Endothelial cell (in vitro differentiated cells): ENCODE measurements at regions not wholly inside any gene's neighbourhood (a gene's known extent, or its start where the extent isn't known, plus 50 kb on each side); places are given as distances from the start of the nearest gene placed in this dataset.
"Not testable (repeated sequence)": the region's sequence is repeated elsewhere in the genome, so short reads cannot be mapped to it uniquely, and the experiment has no call there.

Source experiments
- DNase-seq: peaks from one replicate; pipeline ENCODE4 v3.0.0; 2021; ENCODE audit warnings: low spot score
- H3K27ac Mint-ChIP-seq: one replicate; pipeline ENCODE4 v1.8.0; 2021; ENCODE audit warnings: mixed read lengths, inconsistent platforms; ENCODE audit not compliant: unreplicated experiment
- H3K27me3 Mint-ChIP-seq: one replicate; pipeline ENCODE4 v1.8.0; 2021; ENCODE audit warnings: mild to moderate bottlenecking, moderate library complexity, mixed read lengths, inconsistent platforms; ENCODE audit not compliant: unreplicated experiment
- H3K36me3 Mint-ChIP-seq: one replicate; pipeline ENCODE4 v1.8.0; 2021; ENCODE audit warnings: mild to moderate bottlenecking, low read depth, mixed read lengths, inconsistent platforms; ENCODE audit not compliant: unreplicated experiment
- H3K4me1 Mint-ChIP-seq: one replicate; pipeline ENCODE4 v1.8.0; 2021; ENCODE audit warnings: mild to moderate bottlenecking, mixed read lengths, inconsistent platforms; ENCODE audit not compliant: unreplicated experiment
- H3K4me3 Mint-ChIP-seq: one replicate; pipeline ENCODE4 v1.8.0; 2021; ENCODE audit warnings: mild to moderate bottlenecking, mixed read lengths, inconsistent platforms; ENCODE audit not compliant: unreplicated experiment
- H3K9me3 Mint-ChIP-seq: one replicate; pipeline ENCODE4 v1.8.0; 2021; ENCODE audit warnings: mixed read lengths, inconsistent platforms; ENCODE audit not compliant: unreplicated experiment
- TF ChIP-seq, protein P1 (sequence below): fragments of 200-600 bp; sonication (generic); IDR thresholded peaks from one replicate; pipeline ENCODE4 v1.5.0; 2021; ENCODE audit warnings: antibody characterized with exemption; ENCODE audit not compliant: unreplicated experiment

DNA sequence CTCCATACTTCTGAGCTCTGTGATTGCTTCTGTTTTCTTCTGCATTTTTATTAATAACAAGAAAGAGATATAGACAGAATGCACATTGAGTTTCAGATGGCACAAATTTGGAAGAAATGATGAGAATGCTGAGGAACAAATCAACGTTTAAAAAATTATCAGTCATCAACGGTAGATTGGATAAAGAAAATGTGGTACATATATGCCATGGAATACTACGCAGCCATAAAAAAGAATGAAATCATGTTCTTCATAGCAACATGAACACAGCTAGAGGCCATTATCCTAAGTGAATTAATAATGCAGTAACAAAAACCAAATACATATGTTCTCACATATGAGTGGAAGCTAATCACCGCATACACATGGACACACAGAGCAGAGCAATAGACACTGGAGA lies 81.8 kb downstream of the DUSP6 start:
- H3K27me3 Mint-ChIP-seq: peaks cover 1% of the 10 kb centered on the region
- TF ChIP-seq, protein P1, sequence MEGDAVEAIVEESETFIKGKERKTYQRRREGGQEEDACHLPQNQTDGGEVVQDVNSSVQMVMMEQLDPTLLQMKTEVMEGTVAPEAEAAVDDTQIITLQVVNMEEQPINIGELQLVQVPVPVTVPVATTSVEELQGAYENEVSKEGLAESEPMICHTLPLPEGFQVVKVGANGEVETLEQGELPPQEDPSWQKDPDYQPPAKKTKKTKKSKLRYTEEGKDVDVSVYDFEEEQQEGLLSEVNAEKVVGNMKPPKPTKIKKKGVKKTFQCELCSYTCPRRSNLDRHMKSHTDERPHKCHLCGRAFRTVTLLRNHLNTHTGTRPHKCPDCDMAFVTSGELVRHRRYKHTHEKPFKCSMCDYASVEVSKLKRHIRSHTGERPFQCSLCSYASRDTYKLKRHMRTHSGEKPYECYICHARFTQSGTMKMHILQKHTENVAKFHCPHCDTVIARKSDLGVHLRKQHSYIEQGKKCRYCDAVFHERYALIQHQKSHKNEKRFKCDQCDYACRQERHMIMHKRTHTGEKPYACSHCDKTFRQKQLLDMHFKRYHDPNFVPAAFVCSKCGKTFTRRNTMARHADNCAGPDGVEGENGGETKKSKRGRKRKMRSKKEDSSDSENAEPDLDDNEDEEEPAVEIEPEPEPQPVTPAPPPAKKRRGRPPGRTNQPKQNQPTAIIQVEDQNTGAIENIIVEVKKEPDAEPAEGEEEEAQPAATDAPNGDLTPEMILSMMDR: no peak
- H3K9me3 Mint-ChIP-seq: no peaks in the 10 kb centered on the region
- no peaks in the 10 kb centered on the region for H3K4me1 Mint-ChIP-seq
- no peak for DNase-seq
- no peaks in the 10 kb centered on the region for H3K36me3 Mint-ChIP-seq
- no peak overlapping the region for H3K4me3 Mint-ChIP-seq
- no peak overlapping the region for H3K27ac Mint-ChIP-seq

DNA sequence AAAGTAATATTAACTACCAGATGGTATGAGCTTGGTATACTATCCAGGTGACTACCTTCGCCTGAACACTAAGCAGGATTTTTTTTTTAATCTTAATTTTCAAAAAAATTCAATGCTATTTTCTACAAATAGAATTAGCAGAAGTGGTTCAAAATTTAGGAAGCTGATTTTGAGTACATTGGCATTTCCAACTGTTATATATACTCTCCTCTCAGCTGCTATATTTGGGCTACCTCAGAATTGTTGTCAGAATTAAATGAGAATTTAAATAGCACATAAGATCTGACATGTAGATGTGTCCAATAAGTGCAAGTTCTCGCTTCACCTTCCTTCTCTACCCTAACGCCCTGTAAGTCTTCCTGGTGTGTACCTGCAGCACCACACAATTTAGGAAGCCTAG lies 83.1 kb downstream of the DUSP6 start:
- Mint-ChIP-seq H3K4me3 (no peak overlapping the region), H3K4me1 (no peaks in the 10 kb centered on the region), H3K27ac (no peak overlapping the region), H3K9me3 (no peaks in the 10 kb centered on the region), H3K36me3 (no peaks in the 10 kb centered on the region), H3K27me3 (peaks cover 1% of the 10 kb centered on the region)
- no peak for DNase-seq
- TF ChIP-seq, protein P1: no peak

DNA sequence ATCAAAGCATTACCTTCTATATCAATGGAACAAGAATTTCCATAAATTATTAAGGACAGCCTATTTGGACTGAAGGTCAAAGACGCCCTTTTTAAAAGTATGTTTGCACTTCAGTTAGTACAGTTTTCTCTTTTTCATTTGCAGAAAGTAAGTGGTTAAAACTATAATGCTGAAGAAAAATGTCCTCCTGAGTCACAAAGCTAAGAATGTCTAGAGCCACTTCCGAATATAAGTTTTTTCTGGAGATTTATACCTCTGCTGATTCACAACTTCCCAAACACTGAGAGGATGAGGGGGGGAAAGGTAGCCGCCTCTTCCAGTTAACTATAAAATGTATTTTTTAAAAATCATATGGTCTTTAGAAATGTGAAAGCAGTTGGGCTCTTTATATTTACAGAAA lies 84.9 kb downstream of the DUSP6 start:
- H3K9me3 Mint-ChIP-seq: no peaks in the 10 kb centered on the region
- TF ChIP-seq, protein P1: no peak
- no peak for DNase-seq
- H3K4me1 Mint-ChIP-seq: no peaks in the 10 kb centered on the region
- no peak overlapping the region for H3K27ac Mint-ChIP-seq
- no peak overlapping the region for H3K4me3 Mint-ChIP-seq
- no peaks in the 10 kb centered on the region for H3K36me3 Mint-ChIP-seq
- H3K27me3 Mint-ChIP-seq: peaks cover under 1% of the 10 kb centered on the region

DNA sequence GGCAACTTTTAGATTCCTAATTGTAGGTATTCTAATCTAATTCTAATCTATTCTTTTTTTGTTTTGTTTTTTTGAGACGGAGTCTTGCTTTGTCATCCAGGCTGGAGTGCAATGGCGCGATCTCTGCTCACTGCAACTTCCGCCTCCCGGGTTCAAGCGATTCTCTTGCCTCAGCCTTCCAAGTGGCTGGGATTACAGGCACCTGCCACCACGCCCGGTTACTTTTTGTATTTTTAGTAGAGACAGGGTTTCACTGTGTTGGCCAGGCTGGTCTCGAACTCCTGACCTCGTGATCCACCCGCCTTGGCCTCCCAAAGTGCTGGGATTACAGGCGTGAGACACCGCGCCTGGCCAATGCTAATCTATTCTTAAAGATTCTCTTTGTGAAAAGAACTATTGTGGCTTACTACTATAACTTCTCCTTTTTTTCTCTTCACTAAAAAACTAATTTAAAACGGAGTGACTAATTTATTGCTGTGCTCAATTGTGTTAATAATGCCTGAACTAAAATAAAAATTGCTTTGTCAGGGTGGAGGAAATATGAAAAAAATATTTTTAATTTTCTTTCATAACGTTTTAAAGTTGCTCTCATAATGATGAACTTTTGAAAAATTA lies 85.6 kb downstream of the DUSP6 start:
- not testable (repeated sequence) for H3K4me3 Mint-ChIP-seq, H3K36me3 Mint-ChIP-seq, H3K9me3 Mint-ChIP-seq, H3K27ac Mint-ChIP-seq, H3K4me1 Mint-ChIP-seq, DNase-seq, H3K27me3 Mint-ChIP-seq

DNA sequence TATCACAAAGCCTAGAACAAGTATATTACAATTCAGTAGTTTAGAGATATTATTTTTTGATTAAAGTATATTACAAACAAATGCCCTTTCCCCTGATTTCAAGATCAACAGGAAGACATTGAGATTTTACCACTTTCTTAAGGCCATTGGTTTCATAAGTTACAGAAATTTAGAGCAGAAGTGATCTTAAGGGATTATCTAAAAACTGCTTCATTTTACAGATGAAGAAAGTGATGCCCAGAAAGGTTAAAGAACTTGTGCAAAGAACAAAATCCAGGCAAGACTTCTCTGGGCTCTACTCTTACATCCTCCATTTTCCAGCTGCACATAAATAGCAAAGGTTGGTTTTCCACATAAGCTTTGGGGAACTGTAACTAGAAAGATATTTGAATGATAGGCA lies 87.5 kb downstream of the DUSP6 start:
- H3K9me3 Mint-ChIP-seq: no peaks in the 10 kb centered on the region
- H3K27me3 Mint-ChIP-seq: no peaks in the 10 kb centered on the region

More for the DNA sequence above, 87.5 kb downstream of the DUSP6 start:
- Mint-ChIP-seq H3K4me3 (no peak overlapping the region), H3K27ac (no peak overlapping the region), H3K36me3 (no peaks in the 10 kb centered on the region), H3K4me1 (no peaks in the 10 kb centered on the region)
- TF ChIP-seq, protein P1: no peak
- DNase-seq: no peak
